ENCODE measurements at regions not wholly inside any gene's neighbourhood (a gene's known extent, or its start where the extent isn't known, plus 50 kb on each side); places are given as distances from the start of the nearest gene placed in this dataset.

DNA sequence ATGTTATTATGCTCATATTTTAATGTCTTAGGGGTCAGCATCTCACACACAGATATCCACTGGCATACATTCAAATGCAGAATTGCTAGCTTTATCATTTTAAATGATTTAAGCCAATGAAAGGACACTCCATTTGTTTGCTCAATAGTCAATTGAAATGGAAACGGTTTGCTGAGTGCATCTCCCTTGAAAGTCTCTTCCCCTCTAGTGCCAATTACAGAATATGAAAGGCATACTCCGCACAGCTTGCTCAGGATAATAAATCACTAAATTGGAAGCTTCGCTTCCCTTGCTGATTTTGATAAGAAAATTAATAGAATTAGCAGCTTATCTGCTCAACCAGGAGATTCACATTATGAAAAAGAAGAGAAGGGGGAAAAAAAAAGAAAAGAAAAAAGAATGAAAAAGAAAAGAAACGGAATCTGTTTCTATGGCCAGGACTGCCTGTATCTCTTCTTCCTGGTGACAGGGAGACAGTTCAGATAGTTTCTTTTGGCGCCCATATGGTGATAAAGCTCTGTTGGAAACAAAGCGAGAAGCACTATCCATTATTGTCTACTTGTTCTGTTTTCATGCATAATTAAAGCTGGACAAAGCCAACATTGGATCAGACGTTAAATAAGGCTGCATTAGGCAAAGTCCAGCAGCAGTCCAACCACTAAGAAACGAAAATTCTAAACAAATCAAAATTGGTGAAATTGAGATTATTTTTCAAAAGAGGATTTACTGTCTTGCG, 225.0 kb downstream of the GXYLT1 start:
- TF ChIP-seq ZFX (IDR thresholded peaks at IDR 0.05; ENCODE audit: borderline replicate concordance) (no peak), CTCF (IDR thresholded peaks at IDR 0.05) (no peak)
- H3K27ac ChIP-seq = no peak overlapping the region

- H3K27ac ChIP-seq = no peak overlapping the region
- TF ChIP-seq CTCF (IDR thresholded peaks at IDR 0.05) (no peak), ZFX (IDR thresholded peaks at IDR 0.05; ENCODE audit: borderline replicate concordance) (no peak)
These were observed 225.6 kb downstream of the GXYLT1 start for GRCh38 chr12:41919048-41919447.

- H3K27ac ChIP-seq = no peak overlapping the region
- TF ChIP-seq CTCF (IDR thresholded peaks at IDR 0.05) = no peak
- no peak for TF ChIP-seq ZFX (IDR thresholded peaks at IDR 0.05; ENCODE audit: borderline replicate concordance)
These were observed 226.7 kb downstream of the GXYLT1 start for GRCh38 chr12:41917938-41918341.

DNA sequence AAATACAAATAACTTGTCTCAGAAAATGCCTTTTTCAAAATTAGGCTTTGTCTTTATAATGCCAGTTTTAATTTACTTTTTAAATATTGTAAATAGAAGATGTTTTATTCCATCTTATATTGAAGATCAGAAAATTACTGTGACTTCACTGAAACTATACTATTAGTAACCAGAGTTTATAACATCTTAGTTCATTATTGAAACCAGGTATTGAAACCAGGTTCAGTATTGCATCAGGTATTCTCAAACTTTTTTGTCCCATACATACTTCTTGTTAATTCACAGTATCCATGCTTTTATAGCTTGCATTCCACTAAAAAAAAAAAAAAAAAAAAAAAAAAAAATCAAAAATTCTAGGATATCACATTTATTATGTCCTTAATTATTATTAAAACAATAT, 227.5 kb downstream of the GXYLT1 start:
- no peak overlapping the region for H3K27ac ChIP-seq
- TF ChIP-seq CTCF (IDR thresholded peaks at IDR 0.05) (no peak), ZFX (IDR thresholded peaks at IDR 0.05; ENCODE audit: borderline replicate concordance) (no peak)

GRCh38 chr12:41910578-41911320, 233.9 kb downstream of the GXYLT1 start:
- H3K27ac ChIP-seq = no peak overlapping the region

GRCh38 chr12:41908206-41908605, 236.5 kb downstream of the GXYLT1 start:
- no peak for TF ChIP-seq ZFX (IDR thresholded peaks at IDR 0.05; ENCODE audit: borderline replicate concordance)
- no peak for TF ChIP-seq CTCF (IDR thresholded peaks at IDR 0.05)
- H3K27ac ChIP-seq = no peak overlapping the region

More at GRCh38 chr12:41910578-41911320, 233.9 kb downstream of the GXYLT1 start:
- TF ChIP-seq ZFX (IDR thresholded peaks at IDR 0.05; ENCODE audit: borderline replicate concordance) (no peak), CTCF (IDR thresholded peaks at IDR 0.05) (no peak)

DNA sequence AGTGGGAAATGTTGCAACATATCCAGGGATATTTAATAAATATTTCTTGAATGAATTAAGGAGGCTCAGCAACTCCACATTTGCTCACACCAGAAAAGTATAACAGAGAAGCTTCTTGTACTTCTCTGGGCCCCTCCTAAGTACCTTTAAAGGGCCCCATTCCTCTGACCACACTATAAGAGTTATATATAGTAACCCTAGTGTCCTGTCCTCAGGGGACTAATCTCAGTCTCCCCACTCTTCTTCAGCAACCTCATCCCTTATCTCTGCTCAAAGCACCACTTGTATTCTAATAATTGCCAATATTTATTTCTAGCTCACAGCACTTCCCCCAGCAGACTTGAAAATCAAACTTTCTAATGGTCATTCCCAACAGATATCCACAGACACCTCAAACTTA, 237.1 kb downstream of the GXYLT1 start:
- TF ChIP-seq CTCF (IDR thresholded peaks at IDR 0.05) (no peak), ZFX (IDR thresholded peaks at IDR 0.05; ENCODE audit: borderline replicate concordance) (no peak)
- H3K27ac ChIP-seq = no peak overlapping the region
